Astrocyte (in vitro differentiated cells and primary cell): ENCODE measurements at regions not wholly inside any gene's neighbourhood (a gene's known extent, or its start where the extent isn't known, plus 50 kb on each side); places are given as distances from the start of the nearest gene placed in this dataset.

Experiments used
- DNase-seq: peaks from one replicate; pipeline ENCODE4 v3.0.0-alpha.2; 2010; ENCODE audit warnings: low read depth
- FAIRE-seq: peaks from 2 replicates; lab custom pipeline; 2011; peaks lifted over from hg19 to GRCh38; lab: Jason Lieb, UNC
- H2AFZ ChIP-seq: 2 replicates; pipeline ENCODE4 v1.6.0; 2012; ENCODE audit warnings: low read depth, low read length, inconsistent platforms
- H3K27ac ChIP-seq: 2 replicates; pipeline ENCODE4 v1.5.1; 2011; ENCODE audit warnings: low read depth, low read length, inconsistent platforms
- H3K27me3 ChIP-seq: 2 replicates; pipeline ENCODE4 v1.6.0; 2011; ENCODE audit warnings: low read length, inconsistent platforms; ENCODE audit not compliant: insufficient read depth
- H3K36me3 ChIP-seq: 2 replicates; pipeline ENCODE4 v1.5.1; 2011; ENCODE audit warnings: low read length, inconsistent platforms; ENCODE audit not compliant: insufficient read depth
- H3K4me1 ChIP-seq: 2 replicates; pipeline ENCODE4 v1.5.1; 2011; ENCODE audit warnings: low read length, inconsistent platforms; ENCODE audit not compliant: insufficient read depth
- H3K4me2 ChIP-seq: 2 replicates; pipeline ENCODE4 v1.6.0; 2012; ENCODE audit warnings: low read length, inconsistent platforms
- H3K4me3 ChIP-seq: 2 replicates; pipeline ENCODE4 v1.5.1; 2011; ENCODE audit warnings: low read depth, mild to moderate bottlenecking, low read length, inconsistent platforms; ENCODE audit not compliant: insufficient read depth
- H3K79me2 ChIP-seq: 2 replicates; pipeline ENCODE4 v1.6.0; 2012; ENCODE audit warnings: mild to moderate bottlenecking, low read length, inconsistent platforms; ENCODE audit not compliant: insufficient read depth
- H3K9ac ChIP-seq: 2 replicates; pipeline ENCODE4 v1.6.0; 2012; ENCODE audit warnings: mild to moderate bottlenecking, low read length, inconsistent platforms
- H3K9me3 ChIP-seq: 2 replicates; pipeline ENCODE4 v1.5.1; 2012; ENCODE audit warnings: low read depth, mild to moderate bottlenecking, low read length, inconsistent platforms; ENCODE audit not compliant: insufficient read depth
- H4K20me1 ChIP-seq: 2 replicates; pipeline ENCODE4 v1.6.0; 2012; ENCODE audit warnings: low read length, inconsistent platforms; ENCODE audit not compliant: insufficient read depth
- H3K27ac Mint-ChIP-seq: one replicate; pipeline ENCODE4 v1.8.0; 2021; ENCODE audit warnings: mild to moderate bottlenecking, mixed read lengths; ENCODE audit not compliant: unreplicated experiment
- H3K27me3 Mint-ChIP-seq: one replicate; pipeline ENCODE4 v1.8.0; 2021; ENCODE audit warnings: low read depth, mixed read lengths; ENCODE audit not compliant: unreplicated experiment
- H3K36me3 Mint-ChIP-seq: one replicate; pipeline ENCODE4 v1.8.0; 2021; ENCODE audit warnings: low read depth, mixed read lengths; ENCODE audit not compliant: unreplicated experiment
- H3K4me1 Mint-ChIP-seq: one replicate; pipeline ENCODE4 v1.8.0; 2021; ENCODE audit warnings: low read depth, mixed read lengths; ENCODE audit not compliant: unreplicated experiment
- H3K4me3 Mint-ChIP-seq: one replicate; pipeline ENCODE4 v1.8.0; 2021; ENCODE audit warnings: mild to moderate bottlenecking, moderate library complexity, mixed read lengths; ENCODE audit not compliant: unreplicated experiment
- H3K9me3 Mint-ChIP-seq: one replicate; pipeline ENCODE4 v1.8.0; 2021; ENCODE audit warnings: mild to moderate bottlenecking, mixed read lengths; ENCODE audit not compliant: unreplicated experiment
- CTCF ChIP-seq: IDR thresholded peaks from 2 replicates; pipeline ENCODE4 v1.5.1; 2011; ENCODE audit warnings: low read depth, mild to moderate bottlenecking, inconsistent platforms, low read length, moderate library complexity; ENCODE audit not compliant: insufficient read depth
- EZH2 ChIP-seq: IDR thresholded peaks from 2 replicates; pipeline ENCODE4 v1.6.1; 2012; ENCODE audit warnings: mild to moderate bottlenecking, low read length, inconsistent platforms; ENCODE audit not compliant: insufficient read depth

GRCh38 chr7:21071561-21072501 lies 285.1 kb upstream of the SP8 start:
- H3K9me3 ChIP-seq, result peaks cover 7% of the 10 kb centered on the region
- FAIRE-seq, result no peak
- H3K4me1 Mint-ChIP-seq, result peaks cover 3% of the 10 kb centered on the region
- H4K20me1 ChIP-seq, result no peaks in the 10 kb centered on the region
- no peak overlapping the region for H3K4me3 ChIP-seq
- no peak overlapping the region for H3K9ac ChIP-seq
- H3K4me1 ChIP-seq, result no peaks in the 10 kb centered on the region
- no peaks in the 10 kb centered on the region for H3K27me3 ChIP-seq
- no peak for TF ChIP-seq EZH2
- no peak for TF ChIP-seq CTCF
- H3K79me2 ChIP-seq, result no peaks in the 10 kb centered on the region
- no peak overlapping the region for H2AFZ ChIP-seq
- H3K27me3 Mint-ChIP-seq, result no peaks in the 10 kb centered on the region
- H3K4me2 ChIP-seq, result no peak overlapping the region
- H3K36me3 Mint-ChIP-seq, result no peaks in the 10 kb centered on the region
- no peaks in the 10 kb centered on the region for H3K36me3 ChIP-seq
- no peak for DNase-seq
- no peak overlapping the region for H3K4me3 Mint-ChIP-seq
- H3K9me3 Mint-ChIP-seq, result no peaks in the 10 kb centered on the region
- no peak overlapping the region for H3K27ac Mint-ChIP-seq
- no peak overlapping the region for H3K27ac ChIP-seq

GRCh38 chr7:21076054-21076453 lies 289.4 kb upstream of the SP8 start:
- Histone ChIP-seq H3K4me1 (no peaks in the 10 kb centered on the region), H3K79me2 (no peaks in the 10 kb centered on the region), H3K9ac (no peak overlapping the region), H3K36me3 (no peaks in the 10 kb centered on the region), H3K9me3 (peaks cover 3% of the 10 kb centered on the region), H4K20me1 (no peaks in the 10 kb centered on the region), H3K4me2 (no peak overlapping the region), H3K27ac (no peak overlapping the region), H3K27me3 (no peaks in the 10 kb centered on the region), H2AFZ (no peak overlapping the region), H3K4me3 (no peak overlapping the region)
- Mint-ChIP-seq H3K9me3 (no peaks in the 10 kb centered on the region), H3K36me3 (no peaks in the 10 kb centered on the region), H3K4me1 (peaks cover 3% of the 10 kb centered on the region), H3K4me3 (no peak overlapping the region), H3K27me3 (no peaks in the 10 kb centered on the region), H3K27ac (no peak overlapping the region)
- TF ChIP-seq CTCF (no peak), EZH2 (no peak)
- no peak for FAIRE-seq
- no peak for DNase-seq

- FAIRE-seq, result no peak
- Mint-ChIP-seq H3K9me3 (no peaks in the 10 kb centered on the region), H3K4me1 (peaks cover 3% of the 10 kb centered on the region)
Measured at GRCh38 chr7:21076574-21076973, 289.9 kb upstream of the SP8 start.

More at GRCh38 chr7:21076574-21076973, 289.9 kb upstream of the SP8 start:
- H3K4me3 ChIP-seq, result no peak overlapping the region
- no peak overlapping the region for H2AFZ ChIP-seq
- H3K9me3 ChIP-seq, result peaks cover 3% of the 10 kb centered on the region
- no peaks in the 10 kb centered on the region for H3K79me2 ChIP-seq
- H4K20me1 ChIP-seq, result no peaks in the 10 kb centered on the region
- Mint-ChIP-seq H3K27me3 (no peaks in the 10 kb centered on the region), H3K4me3 (no peak overlapping the region), H3K27ac (no peak overlapping the region), H3K36me3 (no peaks in the 10 kb centered on the region)
- no peak for TF ChIP-seq EZH2
- no peak for TF ChIP-seq CTCF
- H3K27ac ChIP-seq, result no peak overlapping the region
- H3K4me1 ChIP-seq, result no peaks in the 10 kb centered on the region
- no peak for DNase-seq
- no peak overlapping the region for H3K9ac ChIP-seq
- H3K27me3 ChIP-seq, result no peaks in the 10 kb centered on the region
- no peak overlapping the region for H3K4me2 ChIP-seq
- H3K36me3 ChIP-seq, result no peaks in the 10 kb centered on the region
